NCI-H510A (cell line): ENCODE measurements at regions not wholly inside any gene's neighbourhood (a gene's known extent, or its start where the extent isn't known, plus 50 kb on each side); places are given as distances from the start of the nearest gene placed in this dataset.
"Not testable (repeated sequence)": the region's sequence is repeated elsewhere in the genome, so short reads cannot be mapped to it uniquely, and the experiment has no call there.

Experiments
- DNase-seq: peaks from one replicate; lab custom pipeline; 2025; lab: John Stamatoyannopoulos, UW

GRCh38 chr5:71821029-71821428 is 102.0 kb downstream of the CARTPT start:
- DNase-seq, result no peak

DNA sequence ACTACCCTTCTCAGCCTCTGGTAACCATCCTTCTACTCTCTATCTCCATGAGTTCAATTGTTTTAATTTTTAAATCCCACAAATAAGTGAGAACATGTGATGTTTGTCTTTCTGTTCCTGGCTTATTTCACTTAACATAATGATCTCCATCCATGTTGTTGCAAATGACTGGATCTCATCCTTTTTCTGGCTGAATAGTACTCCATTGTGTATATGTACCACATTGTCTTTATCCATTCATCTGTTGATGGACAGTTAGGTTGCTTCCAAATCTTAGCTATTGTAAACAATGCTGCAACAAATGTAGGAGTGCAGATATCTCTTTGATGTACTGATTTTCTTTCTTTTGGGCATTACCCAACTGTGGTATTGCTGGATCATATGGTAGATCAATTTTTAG is 103.0 kb downstream of the CARTPT start:
- not testable (repeated sequence) for DNase-seq

- DNase-seq, result no peak
These were observed 106.9 kb downstream of the CARTPT start for GRCh38 chr5:71825992-71826391.

GRCh38 chr5:71828291-71829040 is 109.4 kb downstream of the CARTPT start:
- DNase-seq, result no peak

- no peak for DNase-seq
These were observed 110.1 kb downstream of the CARTPT start for GRCh38 chr5:71829206-71829605.

DNA sequence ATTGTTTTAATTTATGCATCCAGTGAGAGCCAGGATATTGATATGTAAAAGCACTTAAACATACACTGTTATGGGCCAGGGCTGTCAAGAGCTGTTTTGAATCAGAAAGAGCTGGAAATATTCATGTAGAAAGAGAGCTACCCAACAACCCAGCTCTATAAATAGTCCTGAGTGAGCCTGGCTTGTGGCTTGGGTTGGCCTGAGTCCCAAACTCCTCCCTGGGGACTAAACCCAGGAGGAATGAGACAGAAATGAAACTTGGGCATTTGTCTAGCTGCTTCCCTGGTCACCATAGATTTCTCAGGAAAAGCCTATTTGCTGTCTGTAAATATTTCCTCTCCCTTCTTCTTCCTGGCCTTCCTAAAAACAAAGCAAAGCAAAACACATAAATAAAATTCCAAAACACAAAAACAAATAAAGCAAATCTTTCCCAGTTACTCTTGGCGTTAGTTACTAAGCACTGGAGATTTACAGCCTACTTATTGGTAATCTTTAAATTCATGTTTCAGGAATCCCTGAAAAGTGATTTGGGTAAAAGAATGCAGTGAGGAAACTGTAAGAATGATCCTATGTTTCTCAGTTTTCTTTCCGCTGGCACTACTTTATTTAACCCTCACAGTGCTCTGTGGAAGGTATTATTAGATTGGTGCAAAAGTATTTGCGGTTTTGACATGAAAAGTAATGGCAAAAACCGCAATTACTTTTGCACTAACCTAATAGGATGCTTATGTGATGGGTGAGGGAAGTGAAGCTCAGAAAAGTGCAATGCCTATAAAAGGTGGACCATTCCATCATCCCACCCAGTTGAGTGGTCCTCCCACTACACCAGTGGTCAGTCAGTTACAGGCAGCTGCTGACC is 111.8 kb downstream of the CARTPT start:
- no peak for DNase-seq

DNA sequence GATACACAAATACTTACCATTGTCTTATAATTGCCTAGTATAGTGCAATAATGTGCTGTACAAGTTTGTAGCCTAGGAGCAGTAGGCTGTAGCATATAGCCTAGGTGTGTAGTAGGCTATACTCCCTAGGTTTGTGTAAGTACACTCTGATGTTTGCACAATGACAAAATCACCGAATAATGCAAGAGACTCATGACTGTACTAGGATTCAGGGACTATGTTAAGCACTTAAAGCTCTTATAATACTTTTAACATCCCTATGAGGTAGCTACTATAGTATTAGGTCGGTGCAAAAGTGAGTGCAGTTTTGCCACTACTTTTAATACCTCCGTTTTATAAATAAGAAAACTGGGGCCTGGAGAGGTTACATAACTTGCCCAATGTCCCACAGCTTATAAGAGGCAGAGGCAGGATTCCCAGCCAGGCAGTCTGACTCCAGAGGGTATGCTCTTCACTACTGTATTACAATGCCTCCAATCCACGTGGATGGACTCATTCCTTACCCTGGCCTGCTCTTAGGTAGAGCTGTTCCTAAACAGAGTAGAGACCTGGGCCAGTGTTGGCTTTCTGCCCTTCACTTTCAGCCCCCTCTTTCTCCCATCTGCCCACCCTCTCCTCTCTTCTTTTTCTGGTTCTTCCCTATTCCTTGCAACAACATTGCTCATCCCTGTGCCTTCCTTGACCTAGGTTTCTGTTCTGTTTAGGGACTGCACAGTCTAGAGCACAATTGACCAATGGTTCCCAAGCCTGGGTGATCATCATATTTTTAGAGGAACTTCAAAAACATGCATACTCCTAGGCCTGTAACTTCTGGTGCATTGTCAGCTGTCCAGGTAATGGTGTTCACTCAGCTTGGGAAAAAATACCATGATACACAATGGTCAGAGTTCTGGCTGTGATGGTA is 114.0 kb downstream of the CARTPT start:
- DNase-seq, result no peak

DNA sequence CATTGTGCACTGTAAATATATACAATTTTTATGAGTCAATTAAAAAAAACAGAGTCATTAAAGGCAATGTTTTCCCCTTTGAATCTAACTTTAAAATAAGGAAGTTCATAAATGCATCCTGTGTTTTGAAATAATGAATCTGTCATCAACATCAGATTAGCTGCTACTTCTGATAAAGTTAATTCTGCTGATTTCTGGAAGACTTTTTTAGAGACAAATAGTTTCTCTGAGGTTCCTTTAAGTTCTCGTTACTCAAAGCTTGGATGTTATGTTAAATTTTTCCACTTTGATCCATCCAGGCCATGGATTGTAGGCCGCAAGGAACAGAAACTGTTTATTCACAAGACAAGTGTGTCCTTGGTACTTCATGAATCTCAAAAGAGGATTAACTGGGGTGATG is 115.5 kb downstream of the CARTPT start:
- DNase-seq, result no peak

- no peak for DNase-seq
These were observed 117.0 kb downstream of the CARTPT start for GRCh38 chr5:71836084-71836483.

DNA sequence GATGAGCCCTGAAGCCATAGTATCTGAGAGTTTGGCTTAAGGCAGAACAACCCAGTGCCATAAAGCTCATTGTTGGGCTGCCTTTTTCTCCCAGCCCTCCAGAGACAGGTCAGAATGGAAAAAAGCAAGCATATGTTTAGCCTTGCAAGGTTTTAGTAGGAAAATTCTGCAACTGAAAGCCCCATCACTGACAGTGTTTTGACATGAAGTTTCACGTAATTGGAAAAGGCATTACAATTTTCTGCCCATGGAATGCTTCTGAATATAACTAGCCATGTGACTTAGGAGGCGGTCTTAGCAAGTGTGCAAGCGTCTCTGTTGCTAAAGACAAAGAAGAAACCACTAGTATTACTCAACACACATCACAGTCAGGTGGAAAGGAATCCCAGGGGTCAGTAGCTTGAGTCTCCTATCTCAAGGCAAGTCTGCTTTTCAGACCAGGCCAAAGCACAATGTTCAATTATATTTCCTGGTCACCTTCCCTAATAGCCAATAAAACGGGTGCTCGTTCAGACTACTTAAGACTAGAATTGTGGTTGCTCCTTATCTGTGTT is 117.6 kb downstream of the CARTPT start:
- DNase-seq, result no peak

- DNase-seq, result no peak
These were observed 119.2 kb downstream of the CARTPT start for GRCh38 chr5:71838286-71838685.

DNA sequence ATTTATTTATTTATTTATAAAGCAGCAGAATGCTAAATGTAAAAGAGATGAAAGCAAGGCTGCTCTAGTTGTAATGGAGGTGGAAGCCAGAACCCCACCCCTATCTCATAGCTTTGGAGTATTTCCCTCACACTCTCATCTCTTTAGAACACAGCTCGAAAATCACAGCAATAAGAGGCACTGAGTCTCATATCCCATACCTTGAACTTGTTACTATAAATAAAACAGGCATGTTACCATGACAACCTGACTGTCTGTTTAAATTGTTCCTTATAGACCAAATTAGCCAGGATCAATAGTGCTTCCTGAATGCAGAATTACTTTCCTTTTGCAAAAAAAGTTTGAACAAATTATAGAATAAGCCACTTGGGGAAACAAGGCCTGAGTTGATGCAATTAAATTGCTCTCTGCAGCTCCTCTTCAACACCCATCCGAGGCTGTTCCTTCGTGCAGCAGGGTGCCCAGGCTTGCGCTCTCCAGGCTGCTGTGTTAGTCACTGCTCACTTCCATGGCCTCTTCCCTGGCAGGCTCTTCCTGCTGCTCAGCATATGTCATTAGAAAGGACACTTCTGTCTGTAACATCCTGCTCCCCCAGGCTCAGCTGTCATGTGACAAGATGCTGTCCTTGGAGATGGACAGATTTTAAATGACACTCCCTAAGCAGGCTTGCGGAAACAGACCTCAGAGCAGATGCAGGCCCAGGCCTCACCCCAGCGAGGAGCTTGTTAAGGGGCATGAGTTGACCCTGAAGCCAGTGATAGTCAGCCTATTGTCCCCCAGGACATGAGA is 120.2 kb downstream of the CARTPT start:
- no peak for DNase-seq

DNA sequence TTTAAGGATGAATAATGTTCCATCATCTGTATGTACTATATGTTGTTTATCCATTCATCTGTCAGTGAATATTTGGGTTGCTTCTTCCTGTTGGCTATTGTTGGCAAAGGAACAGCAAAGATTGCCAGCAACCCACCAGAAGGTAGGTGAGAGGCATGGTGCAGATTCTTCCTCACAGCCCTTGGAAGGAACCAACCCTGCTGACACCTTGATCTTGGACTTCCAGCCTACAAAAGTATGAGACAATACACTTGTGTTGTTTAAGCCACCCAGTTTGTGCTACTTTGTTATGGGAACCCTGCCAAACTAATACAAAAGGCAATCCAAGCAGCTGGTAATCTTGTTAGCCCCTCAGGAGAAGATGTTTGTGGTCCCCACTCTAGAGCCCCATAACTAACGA is 122.0 kb downstream of the CARTPT start:
- DNase-seq, result no peak

GRCh38 chr5:71843111-71843510 is 124.0 kb downstream of the CARTPT start:
- DNase-seq, result no peak

DNA sequence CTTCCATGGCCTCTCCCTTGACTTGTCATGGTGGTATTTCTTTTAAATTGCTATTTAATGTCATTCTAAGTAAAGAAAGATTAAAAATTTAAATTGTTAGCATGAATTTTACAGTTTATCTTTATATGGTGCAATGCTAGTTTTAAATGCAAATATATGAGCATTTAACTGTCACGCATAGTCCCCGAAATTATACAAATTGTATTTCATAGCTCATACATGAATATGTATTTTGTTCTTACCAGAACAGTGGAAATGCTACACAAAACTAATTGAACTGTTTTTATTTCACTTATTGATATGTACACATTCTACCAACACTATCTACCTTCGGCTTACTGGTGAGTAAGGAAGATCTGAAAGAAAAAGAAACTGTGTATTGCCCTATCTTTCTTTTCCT is 125.8 kb downstream of the CARTPT start:
- DNase-seq, result no peak

GRCh38 chr5:71859515-71859914 is 140.4 kb downstream of the CARTPT start:
- no peak for DNase-seq

- no peak for DNase-seq
These were observed 141.0 kb downstream of the CARTPT start for GRCh38 chr5:71860048-71860447.

- no peak for DNase-seq
These were observed 142.6 kb downstream of the CARTPT start for GRCh38 chr5:71861682-71862081.

- DNase-seq, result no peak
These were observed 143.0 kb downstream of the CARTPT start for GRCh38 chr5:71862087-71862486.

DNA sequence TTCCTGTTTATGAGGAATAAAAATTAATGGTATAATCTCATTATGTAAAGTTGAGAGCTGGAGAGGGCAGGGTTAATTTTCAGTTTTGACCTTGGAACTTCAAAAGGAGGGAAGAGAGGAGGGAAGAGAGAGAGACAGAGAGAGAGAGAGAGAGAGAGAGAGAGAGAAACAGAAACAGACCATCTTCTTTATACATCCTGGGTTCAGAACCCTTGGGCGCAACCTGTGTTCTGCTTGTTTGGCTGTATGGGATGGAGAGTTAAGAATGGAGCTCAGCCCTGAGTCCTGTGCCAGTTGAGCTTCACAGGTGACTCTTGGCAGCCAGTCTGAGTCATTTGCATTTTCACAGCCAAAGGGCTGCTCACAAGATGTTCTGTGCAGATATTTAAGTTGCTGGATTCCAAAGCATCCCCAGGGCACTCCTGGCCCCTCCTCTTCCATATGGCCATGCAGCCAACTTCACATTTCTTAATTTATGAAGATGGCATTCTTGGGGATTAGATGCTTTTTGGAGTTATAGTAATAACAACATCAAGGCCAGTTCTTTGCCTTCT is 143.5 kb downstream of the CARTPT start:
- DNase-seq, result no peak
